OCI-LY1 (cell line): ENCODE measurements at regions not wholly inside any gene's neighbourhood (a gene's known extent, or its start where the extent isn't known, plus 50 kb on each side); places are given as distances from the start of the nearest gene placed in this dataset.

Source experiments
- H2AFZ ChIP-seq: fragments of 200-600 bp; sonication (generic), shearing (Covaris generic); 2 replicates; pipeline ENCODE4 v1.6.0; 2014; ENCODE audit warnings: antibody characterized with exemption, mild to moderate bottlenecking, low read length
- H3F3A ChIP-seq: fragments of 200-600 bp; sonication (generic), shearing (Covaris generic); 2 replicates; pipeline ENCODE4 v1.6.0; 2014; ENCODE audit warnings: mild to moderate bottlenecking, antibody characterized with exemption, low read length, moderate library complexity; ENCODE audit not compliant: insufficient read depth
- H3K27ac ChIP-seq: fragments of 200-600 bp; sonication (generic); 2 replicates; pipeline ENCODE4 v1.5.1; 2014; ENCODE audit warnings: low read length, mixed run types, mild to moderate bottlenecking, low read depth; ENCODE audit not compliant: poor library complexity, severe bottlenecking
- H3K27me3 ChIP-seq: fragments of 200-600 bp; sonication (generic); 2 replicates; pipeline ENCODE4 v1.6.0; 2014; ENCODE audit warnings: antibody characterized with exemption, mild to moderate bottlenecking, low read length, moderate library complexity; ENCODE audit not compliant: insufficient read depth
- H3K36me3 ChIP-seq: fragments of 200-600 bp; sonication (generic); 2 replicates; pipeline ENCODE4 v1.6.1; 2014; ENCODE audit warnings: mild to moderate bottlenecking, antibody characterized with exemption, low read length, moderate library complexity, mixed read lengths; ENCODE audit not compliant: insufficient read depth
- H3K4me1 ChIP-seq: fragments of 200-600 bp; sonication (generic); 2 replicates; pipeline ENCODE4 v1.5.1; 2014; ENCODE audit warnings: mild to moderate bottlenecking, low read length, moderate library complexity; ENCODE audit not compliant: insufficient read depth, severe bottlenecking
- H3K4me2 ChIP-seq: fragments of 200-600 bp; sonication (generic), shearing (Covaris generic); 2 replicates; pipeline ENCODE4 v1.6.1; 2014; ENCODE audit warnings: low read length
- H3K4me3 ChIP-seq: fragments of 200-600 bp; sonication (generic); 2 replicates; pipeline ENCODE4 v1.5.1; 2014; ENCODE audit warnings: low read length, low read depth, mild to moderate bottlenecking, mixed read lengths; ENCODE audit not compliant: poor library complexity, severe bottlenecking
- H3K79me2 ChIP-seq: fragments of 200-600 bp; shearing (Covaris generic); 2 replicates; pipeline ENCODE4 v1.6.1; 2016; ENCODE audit warnings: mixed run types, low read length, mixed read lengths; ENCODE audit not compliant: insufficient read depth
- H3K9ac ChIP-seq: fragments of 200-600 bp; sonication (generic), shearing (Covaris generic); 2 replicates; pipeline ENCODE4 v1.6.1; 2014; ENCODE audit warnings: mild to moderate bottlenecking, low read length, mixed read lengths
- H3K9me2 ChIP-seq: fragments of 200-600 bp; sonication (generic), shearing (Covaris generic); 2 replicates; pipeline ENCODE4 v1.6.1; 2014; ENCODE audit warnings: low read depth, mild to moderate bottlenecking, low read length, mixed read lengths
- H3K9me3 ChIP-seq: fragments of 200-600 bp; shearing (Covaris generic); 2 replicates; pipeline ENCODE4 v1.6.1; 2014; ENCODE audit warnings: low read length, mixed read lengths
- H4K20me1 ChIP-seq: fragments of 200-600 bp; sonication (generic), shearing (Covaris generic); 2 replicates; pipeline ENCODE4 v1.6.0; 2016; ENCODE audit warnings: mild to moderate bottlenecking, low read length; ENCODE audit not compliant: insufficient read depth
- EZH2 ChIP-seq: fragments of 200-600 bp; sonication (generic), shearing (Covaris generic); IDR thresholded peaks from 2 replicates; pipeline ENCODE4 v1.8.0; 2017; ENCODE audit warnings: borderline replicate concordance, mixed run types, mild to moderate bottlenecking, antibody characterized with exemption, low read length, moderate library complexity, mixed read lengths
- TF ChIP-seq, protein P1 (sequence below): fragments of 200-600 bp; sonication (generic), shearing (Covaris generic); IDR thresholded peaks from 2 replicates; pipeline ENCODE4 v1.5.1; 2017; ENCODE audit warnings: mild to moderate bottlenecking, antibody characterized with exemption, low read length, moderate library complexity, mixed read lengths

DNA sequence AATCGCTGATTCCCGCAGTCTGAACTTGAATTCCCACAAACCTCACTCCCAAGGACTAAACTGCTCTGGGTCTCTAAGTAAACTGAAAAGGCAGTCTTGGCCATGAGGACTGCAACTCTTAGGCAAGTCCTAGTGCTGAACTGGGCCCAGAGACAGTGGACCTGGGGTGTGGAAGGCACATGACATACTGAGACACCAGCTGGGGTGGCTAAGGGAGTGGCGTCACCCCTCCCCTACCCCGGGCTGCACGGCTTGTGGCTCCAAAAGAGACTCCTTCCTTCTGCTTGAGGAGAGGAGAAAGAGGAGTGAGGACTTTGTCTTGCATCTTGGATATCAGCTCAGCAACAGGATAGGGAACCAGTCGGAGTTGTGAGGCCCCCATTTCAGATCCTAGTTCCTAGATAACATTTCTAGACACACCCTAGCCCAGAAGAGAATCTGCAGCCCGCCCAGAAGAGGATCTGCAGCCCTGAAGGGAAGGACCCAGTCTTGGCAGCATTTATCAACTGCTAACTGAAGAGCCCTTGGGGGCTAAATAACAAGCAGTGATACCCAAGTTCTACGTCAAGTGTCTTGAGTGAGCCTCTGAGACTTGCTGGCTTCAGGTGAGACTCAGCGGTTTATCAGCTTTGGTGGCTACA is 110.7 kb upstream of the C3orf80 start:
- no peaks in the 10 kb centered on the region for H3K79me2 ChIP-seq
- no peaks in the 10 kb centered on the region for H3K9me2 ChIP-seq
- H3K27me3 ChIP-seq = no peaks in the 10 kb centered on the region
- no peak for TF ChIP-seq EZH2
- TF ChIP-seq, protein P1, sequence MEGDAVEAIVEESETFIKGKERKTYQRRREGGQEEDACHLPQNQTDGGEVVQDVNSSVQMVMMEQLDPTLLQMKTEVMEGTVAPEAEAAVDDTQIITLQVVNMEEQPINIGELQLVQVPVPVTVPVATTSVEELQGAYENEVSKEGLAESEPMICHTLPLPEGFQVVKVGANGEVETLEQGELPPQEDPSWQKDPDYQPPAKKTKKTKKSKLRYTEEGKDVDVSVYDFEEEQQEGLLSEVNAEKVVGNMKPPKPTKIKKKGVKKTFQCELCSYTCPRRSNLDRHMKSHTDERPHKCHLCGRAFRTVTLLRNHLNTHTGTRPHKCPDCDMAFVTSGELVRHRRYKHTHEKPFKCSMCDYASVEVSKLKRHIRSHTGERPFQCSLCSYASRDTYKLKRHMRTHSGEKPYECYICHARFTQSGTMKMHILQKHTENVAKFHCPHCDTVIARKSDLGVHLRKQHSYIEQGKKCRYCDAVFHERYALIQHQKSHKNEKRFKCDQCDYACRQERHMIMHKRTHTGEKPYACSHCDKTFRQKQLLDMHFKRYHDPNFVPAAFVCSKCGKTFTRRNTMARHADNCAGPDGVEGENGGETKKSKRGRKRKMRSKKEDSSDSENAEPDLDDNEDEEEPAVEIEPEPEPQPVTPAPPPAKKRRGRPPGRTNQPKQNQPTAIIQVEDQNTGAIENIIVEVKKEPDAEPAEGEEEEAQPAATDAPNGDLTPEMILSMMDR = no peak
- H2AFZ ChIP-seq = no peak overlapping the region
- no peaks in the 10 kb centered on the region for H4K20me1 ChIP-seq
- H3K4me1 ChIP-seq = no peaks in the 10 kb centered on the region
- no peaks in the 10 kb centered on the region for H3K36me3 ChIP-seq
- no peaks in the 10 kb centered on the region for H3K9me3 ChIP-seq
- no peak overlapping the region for H3K4me2 ChIP-seq
- no peaks in the 10 kb centered on the region for H3F3A ChIP-seq
- no peak overlapping the region for H3K4me3 ChIP-seq
- H3K27ac ChIP-seq = no peak overlapping the region
- no peak overlapping the region for H3K9ac ChIP-seq

DNA sequence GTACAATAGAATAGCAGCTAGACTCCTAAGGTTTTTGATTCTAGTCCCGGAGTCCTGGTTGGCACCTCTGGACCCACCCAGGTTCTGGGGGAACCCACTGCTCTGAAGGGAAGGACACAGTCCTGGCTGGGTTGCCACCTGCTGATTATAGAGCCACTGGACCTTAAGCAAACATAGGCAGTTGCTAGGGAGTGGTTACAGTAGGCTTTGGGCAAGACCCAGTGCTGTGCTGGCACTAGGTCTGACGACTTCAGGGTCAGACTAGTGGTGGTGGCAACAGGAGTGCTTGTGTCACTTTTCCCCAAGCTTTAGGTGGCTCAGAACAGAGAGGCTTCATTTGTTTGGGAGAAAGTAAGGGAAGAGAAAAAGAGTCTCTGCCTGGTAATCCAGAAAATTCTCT is 109.8 kb upstream of the C3orf80 start:
- H3K27me3 ChIP-seq = no peaks in the 10 kb centered on the region
- H3K9me3 ChIP-seq = no peaks in the 10 kb centered on the region
- H2AFZ ChIP-seq = no peak overlapping the region
- no peaks in the 10 kb centered on the region for H3K4me1 ChIP-seq
- H3F3A ChIP-seq = no peaks in the 10 kb centered on the region
- TF ChIP-seq EZH2 = no peak
- TF ChIP-seq, protein P1 = no peak
- no peaks in the 10 kb centered on the region for H3K79me2 ChIP-seq
- no peaks in the 10 kb centered on the region for H3K36me3 ChIP-seq
- no peak overlapping the region for H3K4me2 ChIP-seq
- no peaks in the 10 kb centered on the region for H4K20me1 ChIP-seq
- no peak overlapping the region for H3K27ac ChIP-seq
- H3K9me2 ChIP-seq = no peaks in the 10 kb centered on the region
- no peak overlapping the region for H3K4me3 ChIP-seq
- H3K9ac ChIP-seq = no peak overlapping the region

DNA sequence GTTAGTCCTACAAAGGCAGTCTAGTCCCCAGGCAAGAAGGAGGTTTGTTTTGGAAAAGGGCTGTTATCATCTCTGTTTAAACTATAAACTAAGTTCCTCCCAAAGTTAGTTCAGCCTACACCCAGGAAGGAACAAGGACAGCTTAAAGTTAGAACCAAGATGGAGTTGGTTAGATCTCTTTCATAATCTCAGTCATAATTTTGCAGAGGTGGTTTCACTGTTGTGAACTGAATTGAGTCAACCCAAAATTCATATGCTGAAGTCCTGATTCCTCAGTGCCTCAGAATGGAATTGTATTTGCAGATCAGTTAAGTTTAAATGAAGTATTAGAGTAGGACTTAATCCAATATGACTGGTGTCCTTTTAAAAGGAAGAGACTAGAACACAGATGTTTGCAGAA is 101.0 kb upstream of the C3orf80 start:
- no peak overlapping the region for H3K27ac ChIP-seq
- no peaks in the 10 kb centered on the region for H3K36me3 ChIP-seq
- H3K4me1 ChIP-seq = no peaks in the 10 kb centered on the region

DNA sequence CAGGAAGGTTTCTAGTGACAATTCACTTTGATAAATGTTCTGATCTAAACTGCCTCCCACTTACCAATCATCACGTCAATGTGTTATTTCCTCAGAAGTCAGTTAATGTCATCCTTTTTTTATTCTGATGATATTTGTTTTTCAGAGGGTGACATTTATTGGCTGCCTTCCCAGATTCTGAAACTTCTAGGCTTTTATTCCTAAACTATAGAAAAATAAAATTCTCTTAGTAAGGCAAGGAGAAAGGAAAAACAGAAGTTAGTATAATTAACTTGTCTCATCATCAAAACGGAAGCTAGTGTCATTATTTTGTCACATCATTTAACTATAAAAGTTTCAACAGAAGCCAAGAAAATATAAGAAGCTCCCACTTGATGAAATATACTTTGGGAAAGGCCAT is 100.0 kb upstream of the C3orf80 start:
- H4K20me1 ChIP-seq = no peaks in the 10 kb centered on the region
- no peak overlapping the region for H3K27ac ChIP-seq
- no peaks in the 10 kb centered on the region for H3K79me2 ChIP-seq
- no peak overlapping the region for H3K9ac ChIP-seq
- TF ChIP-seq, protein P1 = no peak
- TF ChIP-seq EZH2 = no peak
- H3F3A ChIP-seq = no peaks in the 10 kb centered on the region
- no peaks in the 10 kb centered on the region for H3K36me3 ChIP-seq
- no peak overlapping the region for H2AFZ ChIP-seq
- no peaks in the 10 kb centered on the region for H3K9me3 ChIP-seq
- no peak overlapping the region for H3K4me2 ChIP-seq
- no peak overlapping the region for H3K4me3 ChIP-seq
- no peaks in the 10 kb centered on the region for H3K9me2 ChIP-seq
- no peaks in the 10 kb centered on the region for H3K27me3 ChIP-seq
- H3K4me1 ChIP-seq = no peaks in the 10 kb centered on the region

More for the DNA sequence above, 101.0 kb upstream of the C3orf80 start:
- Histone ChIP-seq H3F3A (no peaks in the 10 kb centered on the region), H3K4me3 (no peak overlapping the region), H4K20me1 (no peaks in the 10 kb centered on the region), H3K4me2 (no peak overlapping the region), H3K9me2 (no peaks in the 10 kb centered on the region), H3K9ac (no peak overlapping the region), H2AFZ (no peak overlapping the region), H3K9me3 (no peaks in the 10 kb centered on the region), H3K79me2 (no peaks in the 10 kb centered on the region), H3K27me3 (no peaks in the 10 kb centered on the region)
- no peak for TF ChIP-seq EZH2
